CD8-positive, alpha-beta memory T cell (primary cell): ENCODE measurements at regions not wholly inside any gene's neighbourhood (a gene's known extent, or its start where the extent isn't known, plus 50 kb on each side); places are given as distances from the start of the nearest gene placed in this dataset.

Experiments
- CTCF ChIA-PET: fragments of 350-600 bp; sonication (Branson Sonifier 250); formaldehyde crosslinking; loops from one replicate; lab custom pipeline; 2021; ENCODE audit warnings: antibody characterized with exemption; lab: Charles Lee
- POLR2A ChIA-PET: fragments of 350-600 bp; sonication (Branson Sonifier 250); formaldehyde crosslinking; loops from one replicate; lab custom pipeline; 2021; ENCODE audit warnings: antibody characterized with exemption; lab: Charles Lee
- DNase-seq, 5 donors: peaks; one replicate each; pipeline versions ENCODE4 v3.0.0 to v3.0.0-alpha.2; 2020 to 2022; ENCODE audit warnings: mixed read lengths in 1 of 5
- H3K27ac ChIP-seq: one replicate; pipeline ENCODE4 v1.7.0; 2013; ENCODE audit warnings: low read depth, mild to moderate bottlenecking, low read length, moderate library complexity
- H3K27me3 ChIP-seq: 2 replicates; pipeline ENCODE4 v1.7.0; 2013; ENCODE audit warnings: low read length, mild to moderate bottlenecking; ENCODE audit not compliant: insufficient read depth, poor library complexity, severe bottlenecking
- H3K36me3 ChIP-seq: 2 replicates; pipeline ENCODE4 v1.7.0; 2013; ENCODE audit warnings: mild to moderate bottlenecking, low read length, moderate library complexity; ENCODE audit not compliant: insufficient read depth
- H3K4me1 ChIP-seq: 2 replicates; pipeline ENCODE4 v1.7.0; 2013; ENCODE audit warnings: mild to moderate bottlenecking, low read length, moderate library complexity; ENCODE audit not compliant: insufficient read depth
- H3K4me3 ChIP-seq: 2 replicates; pipeline ENCODE4 v1.7.0; 2013; ENCODE audit warnings: mild to moderate bottlenecking, low read length
- H3K9me3 ChIP-seq: 2 replicates; pipeline ENCODE4 v1.7.0; 2013; ENCODE audit warnings: mild to moderate bottlenecking, low read length
- H3K27ac Mint-ChIP-seq, 8 donors: one replicate each; pipeline ENCODE4 v1.8.0; 2020 to 2021; ENCODE audit warnings: mixed read lengths in 8 of 8, mild to moderate bottlenecking in 6 of 8, inconsistent platforms in 3 of 8, moderate library complexity in 3 of 8
- H3K27me3 Mint-ChIP-seq, 2 donors: one replicate each; pipeline ENCODE4 v1.8.0; 2020 to 2021; ENCODE audit warnings: mixed read lengths in 2 of 2, mild to moderate bottlenecking in 1 of 2, moderate library complexity in 1 of 2
- H3K36me3 Mint-ChIP-seq, 3 donors: one replicate each; pipeline ENCODE4 v1.8.0; 2020 to 2021; ENCODE audit warnings: mixed read lengths in 3 of 3, inconsistent platforms in 1 of 3, mild to moderate bottlenecking in 1 of 3
- H3K4me1 Mint-ChIP-seq, 3 donors: one replicate each; pipeline ENCODE4 v1.8.0; 2020 to 2021; ENCODE audit warnings: mixed read lengths in 3 of 3, inconsistent platforms in 1 of 3, mild to moderate bottlenecking in 1 of 3
- H3K4me3 Mint-ChIP-seq, 7 donors: one replicate each; pipeline ENCODE4 v1.8.0; 2020 to 2021; ENCODE audit warnings: mixed read lengths in 7 of 7, mild to moderate bottlenecking in 6 of 7, moderate library complexity in 4 of 7, inconsistent platforms in 2 of 7
- H3K9me3 Mint-ChIP-seq, 5 donors: one replicate each; pipeline ENCODE4 v1.8.0; 2020 to 2022; ENCODE audit warnings: mixed read lengths in 5 of 5, mild to moderate bottlenecking in 3 of 5, moderate library complexity in 2 of 5, inconsistent platforms in 1 of 5

GRCh38 chr19:32018014-32018413 is 327.4 kb upstream of the ZNF507 start:
- no peak for DNase-seq
- Histone ChIP-seq H3K4me1 (no peaks in the 10 kb centered on the region), H3K4me3 (no peak overlapping the region), H3K9me3 (no peaks in the 10 kb centered on the region), H3K36me3 (no peaks in the 10 kb centered on the region), H3K27ac (no peak overlapping the region), H3K27me3 (no peaks in the 10 kb centered on the region)
- Mint-ChIP-seq H3K4me3 (no peak overlapping the region), H3K27ac (no peak overlapping the region), H3K4me1 (no peaks in the 10 kb centered on the region), H3K27me3 (peaks cover 0 to 2% of the 10 kb centered on the region in 2 donors), H3K9me3 (peaks cover 0 to 7% (median 2%) of the 10 kb centered on the region in 5 donors), H3K36me3 (no peaks in the 10 kb centered on the region)
- CTCF ChIA-PET, result no interaction called here
- POLR2A ChIA-PET, result no interaction called here

- Histone ChIP-seq H3K27me3 (no peaks in the 10 kb centered on the region), H3K9me3 (no peaks in the 10 kb centered on the region), H3K4me1 (no peaks in the 10 kb centered on the region), H3K36me3 (no peaks in the 10 kb centered on the region), H3K27ac (no peak overlapping the region), H3K4me3 (no peak overlapping the region)
- CTCF ChIA-PET, result no interaction called here
- DNase-seq, result no peak
- H3K36me3 Mint-ChIP-seq, result no peaks in the 10 kb centered on the region
- H3K4me1 Mint-ChIP-seq, result no peaks in the 10 kb centered on the region
- POLR2A ChIA-PET, result no interaction called here
- H3K27me3 Mint-ChIP-seq, result peaks cover 0 to 2% of the 10 kb centered on the region in 2 donors
- no peak overlapping the region for H3K27ac Mint-ChIP-seq
- no peak overlapping the region for H3K4me3 Mint-ChIP-seq
- peaks cover 0 to 6% (median 2%) of the 10 kb centered on the region in 5 donors for H3K9me3 Mint-ChIP-seq
Observed at GRCh38 chr19:32020538-32020937, 324.9 kb upstream of the ZNF507 start.

- Mint-ChIP-seq H3K36me3 (no peaks in the 10 kb centered on the region), H3K4me1 (no peaks in the 10 kb centered on the region), H3K4me3 (no peak overlapping the region), H3K27ac (no peak overlapping the region), H3K27me3 (no peaks in the 10 kb centered on the region), H3K9me3 (peaks cover 0 to 8% (median 7%) of the 10 kb centered on the region in 5 donors)
- CTCF ChIA-PET, result no interaction called here
- Histone ChIP-seq H3K36me3 (no peaks in the 10 kb centered on the region), H3K4me3 (no peak overlapping the region), H3K9me3 (no peaks in the 10 kb centered on the region), H3K4me1 (no peaks in the 10 kb centered on the region), H3K27ac (no peak overlapping the region), H3K27me3 (no peaks in the 10 kb centered on the region)
- POLR2A ChIA-PET, result no interaction called here
- no peak for DNase-seq
Observed at GRCh38 chr19:32022044-32022640, 323.3 kb upstream of the ZNF507 start.

- H3K4me1 ChIP-seq, result no peaks in the 10 kb centered on the region
- H3K27me3 ChIP-seq, result no peaks in the 10 kb centered on the region
- H3K27me3 Mint-ChIP-seq, result no peaks in the 10 kb centered on the region
- no peak overlapping the region for H3K27ac Mint-ChIP-seq
- H3K4me3 ChIP-seq, result no peak overlapping the region
- no peak overlapping the region for H3K4me3 Mint-ChIP-seq
- no peak overlapping the region for H3K27ac ChIP-seq
- H3K36me3 Mint-ChIP-seq, result no peaks in the 10 kb centered on the region
- no peaks in the 10 kb centered on the region for H3K9me3 ChIP-seq
- ChIA-PET POLR2A (no interaction called here), CTCF (no interaction called here)
- H3K4me1 Mint-ChIP-seq, result no peaks in the 10 kb centered on the region
- no peak for DNase-seq
- H3K36me3 ChIP-seq, result no peaks in the 10 kb centered on the region
- peaks cover 0 to 12% (median 7%) of the 10 kb centered on the region in 5 donors for H3K9me3 Mint-ChIP-seq
Observed at GRCh38 chr19:32022731-32023563, 322.5 kb upstream of the ZNF507 start.

- Mint-ChIP-seq H3K27ac (no peak overlapping the region), H3K9me3 (peaks cover 0 to 12% (median 3%) of the 10 kb centered on the region in 5 donors), H3K27me3 (peaks cover 0 to 3% of the 10 kb centered on the region in 2 donors), H3K4me3 (no peak overlapping the region), H3K4me1 (no peaks in the 10 kb centered on the region), H3K36me3 (no peaks in the 10 kb centered on the region)
- H3K4me3 ChIP-seq, result no peak overlapping the region
- DNase-seq, result no peak
- ChIA-PET POLR2A (no interaction called here), CTCF (no interaction called here)
- no peaks in the 10 kb centered on the region for H3K4me1 ChIP-seq
- H3K9me3 ChIP-seq, result no peaks in the 10 kb centered on the region
- H3K27me3 ChIP-seq, result no peaks in the 10 kb centered on the region
- H3K27ac ChIP-seq, result no peak overlapping the region
- no peaks in the 10 kb centered on the region for H3K36me3 ChIP-seq
Observed at GRCh38 chr19:32023564-32023832, 321.9 kb upstream of the ZNF507 start.

GRCh38 chr19:32029235-32029634 is 316.2 kb upstream of the ZNF507 start:
- POLR2A ChIA-PET, result no interaction called here
- Histone ChIP-seq H3K36me3 (no peaks in the 10 kb centered on the region), H3K27ac (no peak overlapping the region), H3K9me3 (no peaks in the 10 kb centered on the region), H3K27me3 (no peaks in the 10 kb centered on the region), H3K4me1 (no peaks in the 10 kb centered on the region), H3K4me3 (no peak overlapping the region)
- DNase-seq, result no peak
- CTCF ChIA-PET, result no interaction called here
- Mint-ChIP-seq H3K4me3 (no peak overlapping the region), H3K36me3 (no peaks in the 10 kb centered on the region), H3K27ac (no peak overlapping the region), H3K9me3 (peaks cover 0 to 9% (median 2%) of the 10 kb centered on the region in 5 donors), H3K27me3 (peaks cover 0 to 3% of the 10 kb centered on the region in 2 donors), H3K4me1 (no peaks in the 10 kb centered on the region)

- H3K27ac ChIP-seq, result no peak overlapping the region
- H3K4me3 ChIP-seq, result no peak overlapping the region
- Mint-ChIP-seq H3K4me1 (no peaks in the 10 kb centered on the region), H3K36me3 (no peaks in the 10 kb centered on the region), H3K4me3 (no peak overlapping the region), H3K27me3 (peaks cover 0 to 3% of the 10 kb centered on the region in 2 donors), H3K27ac (no peak overlapping the region), H3K9me3 (no peaks in the 10 kb centered on the region)
- ChIA-PET POLR2A (no interaction called here), CTCF (no interaction called here)
- H3K36me3 ChIP-seq, result no peaks in the 10 kb centered on the region
- no peak for DNase-seq
- no peaks in the 10 kb centered on the region for H3K27me3 ChIP-seq
- H3K9me3 ChIP-seq, result no peaks in the 10 kb centered on the region
- H3K4me1 ChIP-seq, result no peaks in the 10 kb centered on the region
Observed at GRCh38 chr19:32032561-32032960, 312.8 kb upstream of the ZNF507 start.

GRCh38 chr19:32035626-32036025 is 309.8 kb upstream of the ZNF507 start:
- Mint-ChIP-seq H3K9me3 (no peaks in the 10 kb centered on the region), H3K27ac (no peak overlapping the region), H3K27me3 (no peaks in the 10 kb centered on the region), H3K4me1 (no peaks in the 10 kb centered on the region), H3K4me3 (no peak overlapping the region), H3K36me3 (no peaks in the 10 kb centered on the region)
- no peaks in the 10 kb centered on the region for H3K36me3 ChIP-seq
- no peaks in the 10 kb centered on the region for H3K9me3 ChIP-seq
- CTCF ChIA-PET, result no interaction called here
- POLR2A ChIA-PET, result no interaction called here
- H3K4me3 ChIP-seq, result no peak overlapping the region
- no peak for DNase-seq
- no peaks in the 10 kb centered on the region for H3K4me1 ChIP-seq
- H3K27ac ChIP-seq, result no peak overlapping the region
- H3K27me3 ChIP-seq, result no peaks in the 10 kb centered on the region
